Body of pancreas (tissue), 4 donors: ENCODE measurements at regions not wholly inside any gene's neighbourhood (a gene's known extent, or its start where the extent isn't known, plus 50 kb on each side); places are given as distances from the start of the nearest gene placed in this dataset.
A peak's percentile ranks its signal among the peaks of the same experiment; 100 is the strongest.

Source experiments
- CTCF ChIP-seq, 7 experiments: fragments of 450-650 bp in 4 of 7; fragments of 200-600 bp in 3 of 7; sonication (generic) in 3 of 7; IDR thresholded peaks; one replicate each; pipeline ENCODE4 v1.5.1; 2016 to 2019; ENCODE audit warnings: antibody characterized with exemption in 7 of 7
- POLR2A ChIP-seq, 3 donors: fragments of 450-650 bp; IDR thresholded peaks; one replicate each; pipeline ENCODE4 v1.6.1; 2016; ENCODE audit warnings: antibody characterized with exemption in 3 of 3, mild to moderate bottlenecking in 2 of 3

DNA sequence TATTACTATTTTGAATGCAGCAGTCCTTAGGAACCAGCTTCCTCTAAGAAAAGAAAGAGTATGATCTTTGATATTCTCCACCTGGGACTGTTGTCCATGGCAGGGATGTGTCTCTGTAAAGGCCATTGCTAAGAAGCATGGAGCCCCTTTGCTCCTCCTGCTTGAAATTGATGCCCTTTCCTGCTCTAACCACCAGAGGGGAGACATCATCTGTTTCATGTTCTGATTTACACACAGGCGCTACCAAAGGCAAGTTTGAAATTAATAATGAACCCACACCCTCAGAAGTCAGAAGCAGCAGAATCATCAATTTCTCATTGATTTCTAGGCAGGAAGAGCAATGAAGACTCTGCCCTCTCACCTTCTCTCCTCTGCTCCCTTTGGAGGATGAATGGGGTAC, 253.8 kb downstream of the RMST start:
- TF ChIP-seq POLR2A (IDR thresholded peaks at IDR 0.05) = no peak
- peak in 3 of 7 experiments; percentile 15 to 33 (median 26) for TF ChIP-seq CTCF (IDR thresholded peaks at IDR 0.05)
